GM19324 (cell line): ENCODE measurements at regions not wholly inside any gene's neighbourhood (a gene's known extent, or its start where the extent isn't known, plus 50 kb on each side); places are given as distances from the start of the nearest gene placed in this dataset.

Experiments used
- ATAC-seq: cut with Tn5 transposase; IDR thresholded peaks from one replicate; pipeline ENCODE4 v1.9.1; 2021; ENCODE audit warnings: mild to moderate bottlenecking, moderate library complexity; ENCODE audit not compliant: unreplicated experiment, low FRiP score

DNA sequence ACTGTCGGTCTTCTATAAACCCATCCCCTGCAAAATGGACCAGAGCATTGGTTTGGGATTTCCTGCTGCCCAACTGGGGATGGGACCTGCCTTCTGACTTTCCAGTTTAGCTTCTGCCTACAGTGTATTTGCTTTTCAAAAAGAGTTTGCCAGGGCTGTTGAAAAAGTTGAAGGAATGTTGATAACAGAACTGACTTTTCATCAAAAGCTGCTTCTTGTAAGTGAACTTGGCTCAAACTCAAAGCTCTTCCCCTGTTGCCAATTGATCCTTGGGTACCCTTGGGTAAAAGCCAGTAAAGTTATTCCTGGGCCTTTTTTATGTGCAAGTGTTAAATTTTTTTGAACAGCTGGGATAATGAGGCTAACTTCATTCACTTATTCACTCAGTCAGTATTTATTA lies 142.9 kb upstream of the SLC30A5 start:
- no peak for ATAC-seq

DNA sequence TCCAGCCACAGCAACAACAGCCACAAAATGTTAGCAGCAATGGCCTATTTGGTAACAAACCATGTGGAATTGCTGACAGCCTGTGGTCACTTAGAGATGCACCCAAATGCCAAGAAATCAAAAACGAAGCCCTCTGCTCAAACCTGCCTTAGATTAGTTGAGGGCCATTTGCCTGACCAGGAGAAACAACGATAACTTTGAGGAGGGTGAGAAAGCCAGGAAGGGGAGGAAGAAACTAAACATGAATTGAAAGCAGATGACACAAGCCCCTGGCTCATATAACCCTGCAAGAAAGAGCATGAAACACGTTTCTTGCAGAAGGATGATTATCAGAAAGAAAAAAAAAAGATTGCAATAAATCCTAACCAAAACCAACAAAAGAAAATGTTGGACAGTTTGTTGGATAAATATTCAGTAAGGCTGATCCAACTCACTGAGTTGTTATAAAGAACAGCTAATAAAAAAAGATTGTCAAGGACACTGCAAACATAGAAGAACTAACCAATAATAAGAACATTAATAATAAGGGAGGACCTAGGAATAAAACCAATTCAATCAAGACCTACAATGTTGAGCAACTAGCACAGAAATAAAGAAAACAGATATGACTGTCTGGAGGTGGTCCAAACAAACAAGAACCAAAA lies 140.5 kb upstream of the SLC30A5 start:
- ATAC-seq: no peak

DNA sequence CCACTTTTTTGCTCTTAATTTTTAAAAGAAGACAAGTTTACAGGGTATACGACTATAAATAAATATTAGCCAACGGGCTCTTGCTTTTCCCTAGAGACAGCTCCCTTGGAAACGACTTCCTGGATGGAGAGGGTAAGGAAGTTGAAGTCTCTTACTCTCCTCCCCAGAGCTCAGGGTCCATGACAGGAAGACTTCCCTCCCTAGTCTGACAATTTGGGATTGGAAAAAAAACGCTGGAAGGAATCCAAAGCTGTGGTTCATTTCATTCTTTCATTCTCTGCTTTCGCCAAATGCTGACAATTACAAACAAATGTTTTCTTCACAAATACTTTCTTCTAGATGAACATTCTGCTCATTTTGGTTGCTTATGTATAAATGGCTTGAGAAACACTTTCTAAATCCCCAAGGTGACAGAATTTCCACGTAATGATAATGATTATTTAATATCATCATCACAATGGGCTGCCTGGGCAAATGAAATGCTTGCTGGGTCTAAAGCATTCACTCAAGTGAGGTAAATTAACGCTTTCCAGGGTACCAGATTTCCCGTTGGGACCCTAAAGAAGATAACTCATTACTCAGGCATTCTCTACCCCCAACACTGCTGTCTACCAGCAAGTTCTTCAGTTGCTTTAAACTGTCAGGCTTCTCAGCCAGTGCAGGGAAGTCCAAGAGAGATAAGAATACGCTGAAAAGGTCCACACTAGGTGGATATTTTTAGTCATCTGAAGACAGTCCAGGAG lies 139.8 kb upstream of the SLC30A5 start:
- no peak for ATAC-seq

DNA sequence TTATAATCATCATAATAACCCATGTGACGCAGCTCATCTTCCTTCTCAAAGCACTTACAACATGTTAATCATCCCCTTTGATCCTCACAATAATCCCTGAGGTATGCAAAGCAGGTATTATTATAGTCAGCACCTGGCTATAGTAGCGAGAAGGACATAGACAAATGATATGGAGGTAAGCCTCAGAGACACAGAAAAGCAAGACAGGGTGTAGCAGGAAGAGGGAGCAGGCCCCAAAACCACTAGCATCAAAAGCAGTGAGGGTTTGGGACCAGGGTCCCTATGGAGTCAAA lies 139.2 kb upstream of the SLC30A5 start:
- no peak for ATAC-seq

DNA sequence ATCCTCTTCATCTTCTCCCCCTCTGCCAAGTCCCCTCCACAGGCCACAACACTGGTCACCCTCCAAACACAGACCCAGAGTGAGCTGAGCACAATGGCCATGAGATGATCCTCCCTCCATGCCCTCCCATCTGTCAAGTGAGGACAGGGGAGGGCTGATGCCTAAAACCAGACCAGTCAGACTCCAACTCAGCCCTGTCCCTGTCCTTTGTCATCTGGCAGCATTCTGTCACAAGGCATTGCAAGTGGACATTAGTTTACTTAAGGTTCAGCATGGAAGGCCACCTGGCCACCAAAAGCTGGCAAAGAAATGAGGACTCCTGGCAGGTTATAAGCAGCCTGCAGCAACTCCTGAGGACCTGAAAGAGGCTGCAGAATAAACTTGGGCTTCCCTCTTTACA lies 136.2 kb upstream of the SLC30A5 start:
- no peak for ATAC-seq

DNA sequence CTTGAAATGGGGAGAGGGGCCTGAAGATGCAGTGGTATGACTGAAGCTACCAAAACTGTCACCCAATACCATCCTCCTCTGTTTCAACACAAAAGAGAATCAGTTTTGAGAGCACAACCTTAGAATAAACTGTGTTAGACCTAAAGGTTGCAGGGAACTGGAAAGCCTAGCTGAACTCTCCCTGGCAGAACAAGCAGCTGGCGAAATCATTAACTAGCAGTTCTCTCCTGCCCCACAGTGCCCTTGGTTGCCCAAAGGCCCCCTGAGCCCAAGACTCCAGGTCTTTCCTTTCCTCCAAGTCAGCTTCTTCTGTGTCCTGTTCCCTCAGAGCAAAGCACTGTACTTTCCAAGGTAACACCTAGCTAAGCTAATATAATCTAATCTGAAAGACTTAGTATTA lies 135.4 kb upstream of the SLC30A5 start:
- no peak for ATAC-seq

DNA sequence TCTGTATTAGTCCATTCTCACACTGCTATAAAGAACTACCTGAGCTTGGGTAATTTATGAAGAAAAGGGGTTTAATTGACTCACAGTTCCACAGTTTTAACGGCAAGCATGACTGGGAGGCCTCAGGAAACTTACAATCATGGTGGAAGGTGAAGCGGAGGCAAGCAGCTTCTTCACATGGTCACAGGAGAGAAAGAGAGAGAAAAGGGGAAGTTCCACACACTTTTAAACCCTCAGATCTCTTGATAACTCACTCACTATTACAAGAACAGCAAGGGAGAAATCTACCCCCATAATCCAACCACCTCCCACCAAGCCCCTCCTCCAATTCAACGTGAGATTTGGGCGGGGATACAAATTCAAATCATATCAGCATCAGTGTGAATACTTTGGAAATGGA lies 133.4 kb upstream of the SLC30A5 start:
- ATAC-seq: no peak

DNA sequence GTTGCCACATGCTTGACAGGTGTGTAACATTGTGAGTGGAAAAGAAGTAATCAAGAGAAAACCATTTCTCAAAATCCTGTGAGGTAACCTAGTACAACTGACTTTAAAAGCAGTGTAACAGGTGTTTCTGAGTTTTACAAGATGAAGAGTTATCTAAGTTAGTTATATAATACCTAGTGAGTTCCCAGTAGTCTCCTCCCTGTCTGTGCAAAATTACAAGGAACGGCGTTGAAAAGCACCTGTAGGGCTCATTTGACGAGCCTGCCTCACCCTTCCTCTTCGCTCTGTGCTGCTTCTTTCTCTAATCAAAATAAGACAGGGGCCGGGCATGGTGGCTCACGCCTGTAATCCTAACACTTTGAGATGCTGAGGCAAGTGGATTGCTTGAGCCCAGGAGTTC lies 132.9 kb upstream of the SLC30A5 start:
- no peak for ATAC-seq

DNA sequence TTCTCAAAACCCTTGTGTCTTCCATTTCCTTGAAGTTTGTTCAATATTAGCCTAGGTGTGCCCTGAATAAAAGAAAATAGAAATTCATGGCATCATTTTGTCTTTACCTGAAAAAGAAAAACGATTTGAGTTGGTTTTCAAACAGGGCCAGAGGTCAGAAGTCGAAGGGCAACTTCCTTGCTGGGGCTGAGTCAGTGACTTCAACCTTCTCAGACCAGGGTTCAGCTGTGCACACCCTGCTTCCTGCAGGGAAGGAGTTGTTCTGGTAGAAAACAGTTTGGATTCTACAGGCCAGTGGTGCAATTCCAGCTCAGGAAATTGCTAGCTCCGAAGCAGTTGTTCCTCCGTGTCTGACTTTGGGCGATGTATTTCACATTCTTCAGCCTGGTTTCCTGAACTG lies 132.1 kb upstream of the SLC30A5 start:
- no peak for ATAC-seq

DNA sequence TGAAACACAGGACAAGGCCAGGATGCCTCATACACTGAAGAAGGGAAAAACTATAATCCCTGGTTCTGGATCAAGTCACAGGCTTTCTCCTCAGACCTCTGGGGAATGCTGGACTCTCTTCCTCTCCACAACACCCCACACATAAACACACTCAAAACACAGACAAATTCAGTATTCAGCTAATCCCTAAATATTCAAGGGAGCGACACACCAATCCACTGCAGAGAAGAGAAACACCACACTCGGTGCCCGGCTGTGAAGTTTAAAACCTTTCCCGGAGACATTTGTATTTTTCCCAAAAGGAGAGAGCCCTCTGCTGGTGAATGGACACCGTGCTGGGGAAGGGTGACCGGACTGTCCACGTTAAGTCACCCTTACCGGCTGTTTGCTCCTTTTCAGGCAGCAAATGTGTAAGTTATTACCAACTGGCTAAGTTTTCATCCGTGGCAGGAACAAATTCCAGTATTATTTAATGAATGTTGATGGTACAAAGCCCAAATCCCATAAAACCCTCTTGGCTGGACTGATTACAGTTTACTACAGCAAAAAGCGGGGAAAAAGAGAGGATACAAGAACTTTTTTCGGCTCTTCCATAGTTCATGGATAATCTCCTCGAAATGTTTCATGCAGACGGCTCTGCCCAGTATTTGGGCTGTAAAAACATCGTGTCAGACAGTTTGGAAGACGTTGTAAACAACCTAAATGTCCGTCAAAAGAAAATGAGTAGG lies 130.9 kb upstream of the SLC30A5 start:
- no peak for ATAC-seq

DNA sequence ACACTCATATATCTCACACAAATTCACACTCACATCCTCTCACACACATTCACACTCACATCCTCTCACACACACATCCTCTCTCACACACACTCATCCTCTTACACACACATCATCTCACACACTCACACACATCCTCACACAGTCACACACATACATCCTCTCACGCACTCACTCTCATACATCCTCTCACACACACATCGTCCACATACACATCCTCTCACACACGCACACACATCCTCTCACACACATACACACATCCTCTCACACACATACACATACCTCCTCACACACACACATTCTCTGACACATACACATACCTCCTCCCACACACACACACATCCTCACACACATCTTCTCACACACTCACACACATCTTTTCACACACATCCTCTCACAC lies 129.1 kb upstream of the SLC30A5 start:
- no peak for ATAC-seq

DNA sequence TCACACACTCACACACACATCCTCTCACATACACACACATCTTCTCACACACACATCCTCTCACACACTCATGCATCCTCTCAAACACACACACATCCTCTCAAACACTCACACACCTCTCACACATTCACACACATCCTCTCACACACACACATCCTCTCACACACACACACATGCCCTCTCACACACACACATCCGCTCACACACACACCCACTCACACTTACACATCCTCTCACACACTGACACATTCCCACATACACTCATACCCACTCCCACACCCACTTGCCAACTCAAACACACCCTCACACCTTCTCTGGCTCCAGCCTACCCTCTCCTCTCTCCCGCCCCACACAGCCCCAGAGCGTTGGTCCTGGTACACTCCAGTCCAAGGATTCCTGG lies 127.9 kb upstream of the SLC30A5 start:
- no peak for ATAC-seq

DNA sequence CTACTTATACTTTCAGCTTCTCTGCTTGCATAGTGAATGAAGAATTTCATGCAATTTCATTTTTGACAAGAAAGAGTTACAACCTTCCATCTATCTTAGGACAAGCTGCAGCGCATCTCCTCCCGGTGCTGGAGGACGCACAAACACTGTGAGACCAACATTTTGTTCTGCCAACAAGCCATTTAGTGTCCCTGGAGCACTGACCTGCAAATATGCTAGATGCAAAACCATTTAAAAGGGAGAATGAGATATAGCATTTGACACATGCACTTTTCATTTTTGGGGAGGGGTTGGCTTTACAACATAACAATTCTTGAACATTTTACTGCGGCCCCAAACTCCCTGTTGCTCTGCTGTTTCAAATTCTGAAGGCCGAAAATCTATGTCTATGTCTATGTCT lies 127.2 kb upstream of the SLC30A5 start:
- no peak for ATAC-seq

DNA sequence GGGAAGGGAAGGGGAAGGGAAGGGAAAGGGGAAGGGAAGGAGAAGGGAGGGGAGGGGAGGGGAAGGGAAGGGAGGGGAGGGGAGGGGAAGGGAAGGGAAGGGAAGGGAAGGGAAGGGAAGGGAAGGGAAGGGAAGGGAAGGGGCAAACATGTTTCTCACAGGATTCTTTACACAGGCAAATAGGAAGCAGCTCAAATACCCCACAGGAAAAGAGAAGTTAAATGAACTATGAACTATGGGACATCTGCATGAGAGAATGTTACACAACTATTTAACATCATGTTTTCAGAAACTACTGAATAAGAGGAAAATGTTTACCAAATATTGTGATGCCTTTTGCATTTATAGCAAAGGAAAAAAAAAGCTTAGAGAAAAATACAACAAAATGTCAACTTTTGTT lies 125.4 kb upstream of the SLC30A5 start:
- no peak for ATAC-seq

DNA sequence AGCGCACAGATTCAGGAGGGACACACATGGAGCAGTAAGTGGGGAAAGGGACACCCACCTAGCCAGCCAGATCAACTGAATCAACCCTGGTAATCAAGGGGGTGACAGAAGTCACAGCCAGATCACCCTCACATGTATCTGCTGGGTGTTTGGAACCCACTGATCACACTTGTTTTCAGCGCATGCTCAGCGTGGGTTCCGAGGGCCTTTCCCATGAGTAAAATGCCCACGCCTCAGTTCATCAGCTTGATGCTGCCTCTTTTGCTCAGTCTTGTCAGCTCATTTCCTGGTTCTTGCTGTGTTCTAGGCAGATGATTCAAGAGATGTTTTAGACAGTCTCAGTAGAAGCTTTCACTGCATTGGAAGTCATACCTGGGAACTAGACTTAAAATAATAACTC lies 123.2 kb upstream of the SLC30A5 start:
- no peak for ATAC-seq

DNA sequence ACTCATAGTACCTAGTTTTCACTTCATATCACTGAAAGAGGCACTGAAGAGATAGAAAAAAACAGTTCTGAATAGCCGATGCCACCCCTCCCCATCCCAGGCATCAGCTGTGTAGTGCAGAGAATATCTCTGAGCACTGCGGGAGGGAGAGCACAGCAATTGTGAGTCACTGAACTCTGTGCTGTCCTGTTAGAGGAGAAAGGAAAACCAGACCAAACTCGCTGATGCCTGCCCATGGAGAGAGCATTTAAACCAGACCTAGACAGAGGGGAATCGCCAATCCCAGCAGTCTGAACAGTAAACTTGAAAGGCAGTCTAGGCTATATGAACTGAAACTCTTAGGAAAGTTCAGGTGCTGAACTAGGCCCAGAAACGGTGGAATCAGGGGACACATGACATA lies 120.1 kb upstream of the SLC30A5 start:
- ATAC-seq: no peak

DNA sequence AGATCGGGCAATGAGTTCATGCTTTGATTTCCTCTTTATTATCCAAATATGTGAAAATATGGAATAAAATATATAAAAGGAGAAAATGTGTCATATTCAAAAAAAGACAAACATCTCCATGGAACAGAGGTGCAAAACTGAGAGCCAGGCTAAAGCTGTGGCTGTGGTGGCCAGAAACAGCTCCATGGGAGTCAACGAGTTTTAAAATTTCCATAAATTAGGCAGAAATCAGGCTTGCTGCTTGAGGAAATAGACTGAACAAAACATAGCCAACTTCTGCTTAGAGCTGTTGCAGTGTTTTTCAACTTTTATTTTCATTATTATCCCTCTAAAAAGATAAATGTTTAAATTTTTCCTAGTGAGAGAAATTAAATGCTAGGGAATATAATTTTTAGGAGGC lies 110.8 kb upstream of the SLC30A5 start:
- no peak for ATAC-seq

DNA sequence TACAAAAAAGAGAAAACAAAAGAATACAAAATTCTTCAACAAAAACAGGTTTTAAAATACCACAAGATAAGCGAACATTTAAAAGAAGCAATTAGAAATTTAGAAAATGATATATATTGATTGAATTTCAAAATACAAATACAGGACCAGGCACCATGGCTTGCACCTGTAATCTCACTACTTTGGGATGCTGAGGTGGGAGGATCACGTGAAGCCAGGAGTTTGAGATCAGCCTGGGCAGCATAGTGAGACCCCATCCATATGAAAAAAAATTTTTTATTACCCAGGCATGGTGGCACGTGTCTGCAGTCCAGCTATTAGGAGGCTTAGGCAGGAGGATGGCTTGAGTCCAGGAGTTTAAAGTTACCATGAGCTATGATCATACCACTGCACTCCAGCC lies 109.9 kb upstream of the SLC30A5 start:
- ATAC-seq: no peak

DNA sequence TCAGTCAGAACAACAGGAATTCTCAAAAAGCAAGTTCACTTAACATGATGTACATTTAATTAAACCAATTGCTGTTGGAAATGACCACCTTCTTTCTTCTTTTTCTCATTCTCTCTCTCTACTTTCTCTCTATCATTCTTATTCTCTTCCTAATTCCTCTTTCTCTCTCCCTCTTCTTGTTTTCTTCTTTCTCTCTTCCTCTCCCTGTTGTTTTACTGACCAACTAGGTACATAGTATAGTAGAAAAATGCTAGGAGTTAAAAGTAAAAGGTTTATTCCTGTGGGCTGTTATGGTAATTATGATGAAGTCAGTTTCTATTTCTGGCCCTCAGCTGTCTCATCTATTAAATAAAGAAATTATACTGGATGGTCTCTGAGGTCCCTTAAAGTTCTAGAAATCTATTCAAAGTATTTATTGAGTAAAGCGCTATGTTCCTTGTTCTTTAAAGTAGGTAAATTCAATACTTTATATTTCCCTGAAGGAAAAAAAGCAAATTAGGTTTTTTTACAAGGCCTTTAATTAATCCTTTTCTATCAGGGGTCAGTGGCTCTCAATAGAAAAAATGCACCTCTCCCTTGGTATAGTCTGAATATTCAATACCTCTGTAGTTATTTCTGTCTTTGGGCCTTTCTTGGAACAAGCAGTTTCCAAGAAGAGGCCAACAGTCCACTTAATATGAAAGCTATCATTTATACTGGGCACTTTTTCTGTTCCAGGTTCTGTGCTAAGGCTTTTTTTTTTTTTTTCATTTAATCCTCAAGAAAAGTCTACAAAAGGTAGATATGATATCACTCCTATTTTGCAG lies 102.3 kb upstream of the SLC30A5 start:
- no peak for ATAC-seq

DNA sequence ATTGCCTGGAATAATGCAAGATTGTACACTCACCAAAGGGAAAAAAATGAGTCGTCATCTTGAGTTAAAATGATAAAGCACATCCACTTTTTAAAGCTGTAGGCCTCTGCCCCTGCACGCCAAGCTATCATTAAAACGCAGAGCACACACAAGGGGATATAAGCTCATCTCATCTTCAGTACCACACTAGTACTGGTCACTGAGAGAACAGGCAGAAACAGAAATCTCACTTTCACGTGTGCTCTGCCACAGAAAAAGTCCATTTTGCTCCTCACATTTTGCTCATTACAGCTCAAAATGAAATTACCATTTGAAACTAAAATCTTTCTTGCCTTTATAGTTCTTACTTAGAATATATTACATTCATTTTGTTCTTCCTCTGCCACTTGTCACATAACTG lies 99.2 kb upstream of the SLC30A5 start:
- ATAC-seq: no peak

DNA sequence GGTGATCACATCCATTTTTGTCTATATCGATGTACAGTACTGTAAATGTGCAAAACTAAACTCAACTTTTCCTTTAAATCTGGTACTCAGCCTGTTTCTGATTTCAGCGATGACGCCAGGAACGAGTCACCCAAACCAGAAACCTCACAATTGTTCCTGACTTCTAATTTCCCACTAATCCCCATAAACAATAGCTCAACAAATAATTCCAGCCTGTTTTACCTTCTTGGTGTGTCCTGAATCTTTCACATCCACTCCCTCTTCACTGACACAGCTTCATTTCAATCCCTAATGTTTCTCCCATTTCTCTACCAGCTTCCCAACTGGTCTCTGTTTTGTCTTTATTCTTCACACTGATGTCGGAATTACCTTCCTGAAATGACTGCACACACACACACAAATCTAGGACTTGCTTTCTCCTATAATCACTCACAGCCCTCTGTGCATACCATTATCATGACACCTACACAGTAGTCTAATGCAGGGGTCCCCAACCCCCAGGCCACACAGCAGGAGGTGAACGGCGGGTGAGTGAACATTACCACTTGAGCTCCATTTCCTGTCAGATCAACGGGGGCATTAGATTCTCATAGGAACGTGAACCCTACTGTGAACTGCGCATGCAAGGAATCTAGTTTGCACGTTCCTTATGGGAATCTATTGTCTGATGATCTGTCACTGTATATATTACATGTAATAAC lies 97.8 kb upstream of the SLC30A5 start:
- no peak for ATAC-seq
